NB4 (cell line): ENCODE measurements at regions not wholly inside any gene's neighbourhood (a gene's known extent, or its start where the extent isn't known, plus 50 kb on each side); places are given as distances from the start of the nearest gene placed in this dataset.

Source experiments
- DNase-seq: peaks from one replicate; pipeline ENCODE4 v3.0.0; 2010; ENCODE audit warnings: low read depth
- H3K4me3 ChIP-seq: one replicate; pipeline ENCODE4 v1.5.1; 2011; ENCODE audit warnings: mild to moderate bottlenecking, low read depth, low read length, moderate library complexity
- MYC ChIP-seq: IDR thresholded peaks from 2 replicates; pipeline ENCODE4 v1.6.1; 2011; ENCODE audit warnings: low read depth, low read length
- POLR2A ChIP-seq: IDR thresholded peaks from 2 replicates; pipeline ENCODE4 v1.6.1; 2011; ENCODE audit warnings: mild to moderate bottlenecking; ENCODE audit not compliant: insufficient read length; ENCODE audit errors: extremely low read depth
- TF ChIP-seq, protein P1 (sequence below): IDR thresholded peaks from 2 replicates; pipeline ENCODE4 v1.6.1; 2011; ENCODE audit warnings: low read depth, low read length
- TF ChIP-seq, protein P2 (sequence below): IDR thresholded peaks from one replicate; pipeline ENCODE4 v1.5.1; 2012; ENCODE audit warnings: low read depth, low read length

- no peak for DNase-seq
- H3K4me3 ChIP-seq: no peak overlapping the region
- TF ChIP-seq, protein P1, sequence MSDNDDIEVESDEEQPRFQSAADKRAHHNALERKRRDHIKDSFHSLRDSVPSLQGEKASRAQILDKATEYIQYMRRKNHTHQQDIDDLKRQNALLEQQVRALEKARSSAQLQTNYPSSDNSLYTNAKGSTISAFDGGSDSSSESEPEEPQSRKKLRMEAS: no peak
- TF ChIP-seq, protein P2, sequence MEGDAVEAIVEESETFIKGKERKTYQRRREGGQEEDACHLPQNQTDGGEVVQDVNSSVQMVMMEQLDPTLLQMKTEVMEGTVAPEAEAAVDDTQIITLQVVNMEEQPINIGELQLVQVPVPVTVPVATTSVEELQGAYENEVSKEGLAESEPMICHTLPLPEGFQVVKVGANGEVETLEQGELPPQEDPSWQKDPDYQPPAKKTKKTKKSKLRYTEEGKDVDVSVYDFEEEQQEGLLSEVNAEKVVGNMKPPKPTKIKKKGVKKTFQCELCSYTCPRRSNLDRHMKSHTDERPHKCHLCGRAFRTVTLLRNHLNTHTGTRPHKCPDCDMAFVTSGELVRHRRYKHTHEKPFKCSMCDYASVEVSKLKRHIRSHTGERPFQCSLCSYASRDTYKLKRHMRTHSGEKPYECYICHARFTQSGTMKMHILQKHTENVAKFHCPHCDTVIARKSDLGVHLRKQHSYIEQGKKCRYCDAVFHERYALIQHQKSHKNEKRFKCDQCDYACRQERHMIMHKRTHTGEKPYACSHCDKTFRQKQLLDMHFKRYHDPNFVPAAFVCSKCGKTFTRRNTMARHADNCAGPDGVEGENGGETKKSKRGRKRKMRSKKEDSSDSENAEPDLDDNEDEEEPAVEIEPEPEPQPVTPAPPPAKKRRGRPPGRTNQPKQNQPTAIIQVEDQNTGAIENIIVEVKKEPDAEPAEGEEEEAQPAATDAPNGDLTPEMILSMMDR: no peak
- TF ChIP-seq MYC: no peak
- TF ChIP-seq POLR2A: no peak
Observed at GRCh38 chr1:98328855-98329254, 332.7 kb upstream of the SNX7 start.

GRCh38 chr1:98327220-98327861, 334.2 kb upstream of the SNX7 start:
- no peak overlapping the region for H3K4me3 ChIP-seq
- TF ChIP-seq, protein P1: no peak
- no peak for TF ChIP-seq POLR2A
- TF ChIP-seq MYC: no peak
- TF ChIP-seq, protein P2: no peak
- no peak for DNase-seq

GRCh38 chr1:98325646-98326440, 335.7 kb upstream of the SNX7 start:
- TF ChIP-seq, protein P1: no peak
- TF ChIP-seq, protein P2: no peak
- TF ChIP-seq POLR2A (no peak), MYC (no peak)
- no peak overlapping the region for H3K4me3 ChIP-seq

DNA sequence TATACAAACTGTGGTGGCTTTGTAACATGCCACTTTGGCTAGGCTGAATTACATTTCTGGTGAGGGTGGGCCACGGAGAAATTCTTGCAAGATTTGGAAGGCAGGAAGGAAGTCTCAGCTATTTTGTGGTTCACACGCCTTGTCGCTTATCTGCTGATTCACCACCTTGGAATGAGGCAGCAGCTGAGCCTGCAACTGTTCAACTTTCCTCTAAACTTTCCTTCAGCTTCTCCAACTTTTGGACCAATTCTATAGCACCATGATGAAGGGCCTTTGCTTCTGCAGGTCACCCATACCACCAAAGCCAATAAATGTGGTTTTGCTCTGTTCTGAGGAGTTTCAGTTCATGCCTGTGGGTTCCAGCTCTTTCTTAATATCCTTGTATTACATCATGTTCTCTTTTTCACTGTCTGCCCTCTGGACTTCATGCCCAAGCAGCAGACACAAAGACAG, 337.6 kb upstream of the SNX7 start:
- peak; percentile 94 for DNase-seq
- TF ChIP-seq, protein P1: peak; percentile 43; the same call in 1 of the 2 replicates
- TF ChIP-seq MYC (peak; percentile 58; the same call in 1 of the 2 replicates), POLR2A (no peak)
- TF ChIP-seq, protein P2: no peak

More at GRCh38 chr1:98325646-98326440, 335.7 kb upstream of the SNX7 start:
- DNase-seq: peak; percentile 12

DNA sequence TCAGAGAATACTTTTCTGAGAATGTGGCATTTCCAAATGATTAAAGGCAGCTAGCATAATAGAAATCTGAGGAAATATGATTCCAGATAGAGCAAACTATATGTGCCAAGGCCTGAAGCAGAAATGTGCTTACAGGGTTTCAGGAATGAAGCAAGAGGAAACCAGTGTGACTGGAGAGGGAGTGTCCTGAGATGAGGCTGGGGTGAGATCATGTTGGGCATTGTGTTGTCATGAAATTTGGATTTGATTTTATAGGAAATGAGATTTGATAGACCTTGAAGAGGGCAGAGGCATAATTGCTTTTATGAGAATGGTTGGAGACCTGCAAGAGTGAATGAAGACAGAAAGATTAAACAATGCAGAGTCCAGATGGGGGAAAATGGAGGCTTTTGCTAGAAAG, 338.1 kb upstream of the SNX7 start:
- H3K4me3 ChIP-seq: peak overlapping the region; percentile 21
- peak; percentile 22; the same call in 1 of the 2 replicates for TF ChIP-seq MYC
- TF ChIP-seq, protein P1: no peak
- peak; percentile 77 for DNase-seq

More for the DNA sequence above, 337.6 kb upstream of the SNX7 start:
- peak overlapping the region; percentile 21 for H3K4me3 ChIP-seq

- no peak for DNase-seq
- TF ChIP-seq, protein P1: no peak
- no peak for TF ChIP-seq POLR2A
- TF ChIP-seq MYC: no peak
- TF ChIP-seq, protein P2: no peak
- peak overlapping the region; percentile 4 for H3K4me3 ChIP-seq
Observed at GRCh38 chr1:98322966-98323365, 338.6 kb upstream of the SNX7 start.
